Middle frontal gyrus (tissue), 1 donor: ENCODE measurements at regions not wholly inside any gene's neighbourhood (a gene's known extent, or its start where the extent isn't known, plus 50 kb on each side); places are given as distances from the start of the nearest gene placed in this dataset.

Experiments
- DNase-seq: peaks from one replicate; pipeline ENCODE4 v3.0.0-alpha.2; 2015; ENCODE audit warnings: low spot score; ENCODE audit errors: extremely low spot score

DNA sequence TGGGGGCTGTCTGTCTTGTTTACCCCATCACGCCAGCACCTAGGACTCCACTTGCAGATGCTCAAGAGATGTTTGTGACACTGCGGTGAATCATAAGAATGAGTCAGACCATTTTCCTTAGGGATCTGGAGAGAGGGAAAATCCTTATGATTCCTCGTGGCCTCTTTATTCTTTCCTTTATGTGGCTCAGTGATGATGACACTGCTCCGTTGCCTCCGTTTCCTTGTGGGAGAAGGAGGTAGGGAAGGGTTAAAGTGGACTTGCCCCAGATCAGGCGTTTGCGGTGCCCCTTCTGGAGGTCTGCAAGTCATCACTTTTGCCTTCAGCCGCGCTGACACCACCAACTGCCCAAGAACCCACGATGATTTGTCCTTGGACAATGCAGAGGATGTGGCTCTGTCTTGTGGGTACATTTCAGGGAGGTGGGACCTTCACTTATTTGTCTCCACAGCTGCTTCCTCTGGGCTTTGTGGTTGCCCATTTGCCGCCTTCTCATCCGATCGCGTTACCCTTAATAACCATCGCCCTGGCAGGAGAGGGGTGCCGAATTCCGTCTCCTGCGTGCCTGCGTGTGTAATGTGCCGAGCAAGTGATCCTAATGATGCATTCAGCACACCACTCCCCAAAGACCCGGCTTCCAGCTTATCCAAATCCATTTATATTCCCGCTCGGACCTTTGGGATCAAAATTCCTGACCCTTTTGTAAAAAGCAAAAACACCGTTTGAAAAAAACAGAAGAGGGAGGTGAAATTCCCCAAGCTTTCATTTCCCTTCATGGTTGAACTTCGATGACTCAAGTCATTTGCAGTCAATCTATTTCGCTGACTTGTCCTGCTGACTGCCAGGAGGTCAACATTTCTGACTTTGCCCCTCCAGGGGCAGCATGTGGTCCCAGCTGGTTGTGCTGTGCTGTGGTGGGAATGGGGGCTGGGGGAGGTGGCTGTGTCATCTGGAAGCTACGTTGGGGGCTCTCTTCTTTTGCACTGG lies 87.2 kb upstream of the IRX3 start:
- no peak for DNase-seq

DNA sequence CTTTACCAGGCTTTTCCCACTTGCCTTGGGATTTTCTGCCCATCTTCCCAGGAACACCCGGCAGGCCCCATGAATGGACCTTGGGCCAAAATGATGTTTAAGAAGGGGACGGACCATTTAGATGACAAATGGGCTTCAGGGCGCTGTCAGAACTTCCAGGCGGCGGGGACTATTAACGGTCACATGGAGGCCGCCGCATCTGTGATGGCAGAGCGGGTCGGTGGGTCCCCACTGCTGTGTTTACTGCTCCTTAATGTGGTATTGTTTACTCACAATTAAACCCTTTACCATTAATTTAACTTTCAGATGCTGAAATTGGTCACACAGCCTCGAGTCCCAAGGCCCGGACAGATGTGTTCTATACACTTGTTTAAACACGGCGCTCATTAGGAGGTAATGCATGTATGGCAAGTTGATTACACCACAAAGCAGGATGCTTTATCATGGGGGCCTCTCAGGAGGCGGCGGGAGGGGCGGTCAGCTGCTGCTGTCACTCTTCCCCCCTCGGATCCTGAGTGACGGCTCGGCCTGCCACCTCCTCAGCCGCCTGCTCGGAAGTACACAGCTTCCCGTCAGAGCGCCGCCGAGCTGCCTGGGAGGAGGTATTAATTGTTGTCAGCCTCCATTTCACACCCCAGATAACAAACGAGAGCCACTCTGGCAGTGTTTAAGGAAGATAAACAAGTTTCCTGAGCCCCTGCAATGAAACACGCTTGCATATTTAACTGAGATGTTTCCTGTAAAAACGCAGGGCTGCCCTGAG lies 83.9 kb upstream of the IRX3 start:
- no peak for DNase-seq

- DNase-seq: no peak
These were observed 83.3 kb upstream of the IRX3 start for GRCh38 chr16:54369861-54370260.

- no peak for DNase-seq
These were observed 80.4 kb upstream of the IRX3 start for GRCh38 chr16:54366943-54367342.

- DNase-seq: no peak
These were observed 79.5 kb upstream of the IRX3 start for GRCh38 chr16:54365990-54366634.

DNA sequence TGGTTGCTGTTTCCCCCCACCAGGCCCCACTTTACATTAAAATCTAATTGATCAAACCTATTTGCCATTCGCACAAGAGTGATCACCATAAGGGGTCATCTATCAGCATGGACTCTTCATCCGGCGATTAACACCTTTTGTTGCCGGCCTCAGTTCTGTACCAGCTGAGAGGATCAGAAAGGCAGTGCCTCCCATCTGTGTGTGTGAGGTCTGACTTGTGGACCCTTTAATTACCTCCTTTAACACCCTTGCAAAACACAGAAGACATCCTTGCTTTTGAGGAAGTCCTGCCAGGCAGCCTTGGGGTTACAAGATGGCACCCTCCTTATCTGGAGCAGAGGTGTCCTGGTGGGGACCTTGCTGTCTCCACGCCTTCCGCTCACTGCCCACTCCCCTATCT lies 77.2 kb upstream of the IRX3 start:
- DNase-seq: no peak

GRCh38 chr16:54362591-54363206 lies 76.1 kb upstream of the IRX3 start:
- DNase-seq: no peak

GRCh38 chr16:54361246-54361645 lies 74.7 kb upstream of the IRX3 start:
- no peak for DNase-seq

DNA sequence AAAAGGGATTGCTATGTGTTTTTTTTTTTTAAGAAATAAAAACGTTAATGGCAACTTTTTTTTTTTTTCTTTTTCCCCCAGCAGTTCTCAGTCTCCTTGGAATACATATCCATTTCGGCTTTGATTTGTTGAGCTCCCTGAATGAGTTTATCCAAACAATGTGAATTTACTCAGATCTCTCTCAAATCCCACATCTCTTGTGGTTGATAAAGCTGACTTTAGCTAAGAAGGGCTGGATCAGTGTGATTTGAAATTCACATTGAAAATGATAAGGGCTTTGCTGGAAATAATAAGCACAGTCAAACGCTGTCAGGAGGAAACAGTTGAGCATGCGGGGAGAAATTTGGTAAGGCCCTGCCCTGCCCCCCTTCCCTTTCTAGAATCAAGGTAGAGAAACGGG lies 74.1 kb upstream of the IRX3 start:
- no peak for DNase-seq

- no peak for DNase-seq
These were observed 73.0 kb upstream of the IRX3 start for GRCh38 chr16:54359555-54359954.

DNA sequence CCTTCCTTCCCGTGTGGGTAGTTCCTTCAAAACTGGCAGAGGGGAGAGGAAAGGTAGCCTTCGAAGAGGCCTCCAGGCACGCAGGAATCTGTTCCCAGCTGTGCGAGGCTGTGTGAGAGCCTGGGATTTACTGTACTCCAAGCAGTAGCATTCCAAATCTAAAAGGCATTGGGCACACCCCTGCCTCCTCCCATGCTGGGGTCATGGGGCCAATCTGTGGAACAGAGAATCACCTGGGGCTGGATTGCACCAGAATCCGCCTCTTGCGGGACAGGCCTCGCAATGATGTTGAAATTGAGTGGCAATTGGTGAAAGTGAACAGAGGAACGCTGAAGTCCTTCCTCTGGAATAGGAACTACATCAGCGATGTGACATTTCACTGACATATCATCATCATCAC lies 72.5 kb upstream of the IRX3 start:
- DNase-seq: no peak

DNA sequence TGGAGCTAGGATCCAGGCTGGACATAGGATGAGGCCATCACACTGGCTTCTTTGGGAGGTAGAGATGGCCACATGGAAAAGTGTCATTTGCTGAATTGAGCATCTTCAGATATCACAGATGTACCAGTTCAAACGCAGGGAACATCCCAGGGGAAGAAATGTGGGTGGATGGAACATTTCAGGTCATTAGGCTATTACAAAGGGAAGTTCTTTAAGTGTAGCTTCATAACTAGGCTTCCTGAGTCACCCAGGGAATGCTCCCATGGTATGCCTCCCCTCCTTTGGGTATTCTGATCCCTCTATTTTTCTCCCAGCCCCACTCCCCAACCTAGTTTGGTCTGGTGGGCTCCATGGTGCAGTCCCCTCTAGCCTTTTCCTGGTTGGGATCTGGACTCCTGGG lies 69.8 kb upstream of the IRX3 start:
- DNase-seq: no peak

DNA sequence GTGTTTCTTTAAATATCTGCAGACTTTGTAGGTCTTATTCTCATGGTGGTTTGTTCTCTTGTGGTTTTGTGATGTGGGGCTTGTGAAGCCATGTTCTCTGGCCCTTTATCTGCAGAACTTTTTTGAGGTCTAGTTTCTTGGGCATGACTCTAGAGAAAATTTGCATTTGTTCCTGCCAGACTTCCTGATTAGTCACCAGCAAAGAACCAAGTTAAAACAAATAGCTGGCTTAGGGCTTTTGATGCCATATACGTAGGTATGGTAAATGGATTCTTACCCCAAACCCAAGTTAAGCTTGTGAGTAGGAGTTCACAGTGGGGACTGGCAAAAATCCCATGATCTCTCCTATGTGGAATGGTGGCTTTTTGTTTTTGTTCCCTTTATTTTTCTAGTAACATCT lies 68.7 kb upstream of the IRX3 start:
- no peak for DNase-seq

DNA sequence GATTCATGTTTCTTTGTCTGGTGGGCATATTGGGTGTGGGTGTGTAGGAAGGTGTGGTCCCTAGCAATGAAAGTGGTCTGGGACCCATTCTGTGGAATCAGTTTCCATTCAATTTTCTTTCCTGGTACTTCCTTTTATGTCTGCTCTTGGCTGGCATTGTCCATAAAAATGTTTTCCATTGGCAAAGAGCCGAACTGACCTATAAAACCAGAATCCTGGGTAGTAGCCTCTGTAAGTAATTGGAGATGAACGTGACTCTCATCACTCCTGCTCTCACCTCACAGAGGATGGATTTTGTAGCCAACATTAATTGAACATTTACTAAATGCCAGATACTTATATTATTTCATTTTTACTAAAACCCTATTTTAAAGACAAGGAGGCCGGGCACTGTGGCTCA lies 66.5 kb upstream of the IRX3 start:
- DNase-seq: no peak

DNA sequence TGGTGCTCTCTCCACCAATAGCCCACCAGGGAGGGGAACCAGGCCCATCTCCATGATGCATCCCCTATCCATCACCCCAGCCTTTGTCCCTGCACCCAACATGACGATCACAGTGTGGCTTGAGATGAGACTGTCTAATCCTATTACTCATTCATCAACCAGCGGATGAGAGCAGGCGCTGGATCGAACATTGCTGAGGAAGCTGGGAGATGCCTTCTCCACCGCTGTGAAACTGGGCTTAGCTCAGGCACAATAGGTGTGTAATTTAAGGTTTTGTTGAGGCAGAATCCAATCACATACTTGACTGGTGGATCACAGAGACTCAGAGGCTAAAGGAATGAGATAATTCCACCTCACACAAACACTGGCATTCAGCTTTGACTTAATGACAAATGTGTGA lies 64.6 kb upstream of the IRX3 start:
- no peak for DNase-seq

- no peak for DNase-seq
These were observed 61.4 kb upstream of the IRX3 start for GRCh38 chr16:54347961-54348360.

DNA sequence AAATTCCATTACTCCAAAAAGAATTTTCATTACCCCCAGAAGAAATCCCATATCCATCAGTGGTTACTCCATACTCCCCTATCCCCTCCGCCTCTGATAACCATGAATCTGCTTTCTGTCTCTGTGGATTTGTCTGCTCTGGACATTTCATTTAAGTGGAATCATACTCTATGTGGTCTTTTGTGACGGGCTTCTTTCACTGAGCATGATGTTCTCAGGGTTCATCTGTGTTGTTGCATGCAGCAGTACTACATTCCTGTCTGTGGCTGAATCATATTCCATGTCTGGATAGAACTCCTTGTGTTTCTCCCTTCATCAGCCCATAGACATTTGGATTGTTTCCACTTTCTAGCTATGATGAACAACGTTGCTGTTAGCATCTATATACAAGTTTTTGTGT lies 59.5 kb upstream of the IRX3 start:
- DNase-seq: no peak

GRCh38 chr16:54344646-54345630 lies 58.4 kb upstream of the IRX3 start:
- no peak for DNase-seq

- DNase-seq: no peak
These were observed 56.4 kb upstream of the IRX3 start for GRCh38 chr16:54342966-54343365.
